ENCODE measurements at regions not wholly inside any gene's neighbourhood (a gene's known extent, or its start where the extent isn't known, plus 50 kb on each side); places are given as distances from the start of the nearest gene placed in this dataset.

- Histone ChIP-seq H3K9me2 (ENCODE audit: insufficient read depth) (no peaks in the 10 kb centered on the region), H3K36me3 (ENCODE audit: low read depth) (no peaks in the 10 kb centered on the region), H3K4me2 (no peak overlapping the region), H3K27ac (no peak overlapping the region), H3K9me3 (ENCODE audit: insufficient read depth, low read depth) (no peaks in the 10 kb centered on the region), H3K79me2 (ENCODE audit: low read depth) (no peaks in the 10 kb centered on the region), H3K4me3 (no peak overlapping the region), H3K27me3 (ENCODE audit: insufficient read depth, low read depth) (no peaks in the 10 kb centered on the region), H3F3A (ENCODE audit: insufficient read depth, low read depth) (no peaks in the 10 kb centered on the region), H3K4me1 (replicated peaks; ENCODE audit: insufficient read depth) (no peaks in the 10 kb centered on the region), H4K20me1 (ENCODE audit: insufficient read depth) (no peaks in the 10 kb centered on the region), H2AFZ (no peak overlapping the region)
- TF ChIP-seq CTCF (conservative IDR thresholded peaks at IDR 0.05), result no peak
- no peak for TF ChIP-seq EZH2 (IDR thresholded peaks at IDR 0.05; ENCODE audit: low read depth)
- intact Hi-C loops (cut with micrococcal nuclease; ENCODE audit: unreplicated experiment), result loop anchor here (5.0 kb wide), 1 partner anchor 68 kb away; no protein-coding TSS in a partner anchor
- ChIA-PET POLR2A (ENCODE audit: unreplicated experiment) (no interaction called here), CTCF (no interaction called here)
- no peak for DNase-seq
- no TSS peak for BruUV-seq (replicated peaks)
Observed at GRCh38 chr2:40874380-40874779, 422.5 kb upstream of the SLC8A1 start.

GRCh38 chr2:40877734-40878288, 425.9 kb upstream of the SLC8A1 start:
- no TSS peak for BruUV-seq (replicated peaks)

GRCh38 chr2:40879305-40879704, 427.4 kb upstream of the SLC8A1 start:
- Histone ChIP-seq H3K36me3 (ENCODE audit: low read depth) (no peaks in the 10 kb centered on the region), H3K27me3 (ENCODE audit: insufficient read depth, low read depth) (no peaks in the 10 kb centered on the region), H3K9me3 (ENCODE audit: insufficient read depth, low read depth) (no peaks in the 10 kb centered on the region), H4K20me1 (ENCODE audit: insufficient read depth) (no peaks in the 10 kb centered on the region), H3K9me2 (ENCODE audit: insufficient read depth) (0 out of 2 replicates have a peak, but pooled peaks cover 9% of the 10 kb centered on the region), H3K4me2 (no peak overlapping the region), H3K27ac (no peak overlapping the region), H3K79me2 (ENCODE audit: low read depth) (no peaks in the 10 kb centered on the region), H3F3A (ENCODE audit: insufficient read depth, low read depth) (no peaks in the 10 kb centered on the region), H2AFZ (no peak overlapping the region; the same call in 1 of the 2 replicates), H3K4me3 (no peak overlapping the region), H3K4me1 (replicated peaks; ENCODE audit: insufficient read depth) (no peaks in the 10 kb centered on the region)
- ChIA-PET POLR2A (ENCODE audit: unreplicated experiment) (no interaction called here), CTCF (no interaction called here)
- no peak for DNase-seq
- intact Hi-C loops (cut with micrococcal nuclease; ENCODE audit: unreplicated experiment), result no loop called here
- BruUV-seq (replicated peaks), result no TSS peak
- TF ChIP-seq CTCF (conservative IDR thresholded peaks at IDR 0.05) (no peak), EZH2 (IDR thresholded peaks at IDR 0.05; ENCODE audit: low read depth) (no peak)

More at GRCh38 chr2:40877734-40878288, 425.9 kb upstream of the SLC8A1 start:
- Histone ChIP-seq H3K27me3 (ENCODE audit: insufficient read depth, low read depth) (no peaks in the 10 kb centered on the region), H3F3A (ENCODE audit: insufficient read depth, low read depth) (no peaks in the 10 kb centered on the region), H3K4me2 (no peak overlapping the region), H3K79me2 (ENCODE audit: low read depth) (no peaks in the 10 kb centered on the region), H2AFZ (no peak overlapping the region), H4K20me1 (ENCODE audit: insufficient read depth) (no peaks in the 10 kb centered on the region), H3K4me1 (replicated peaks; ENCODE audit: insufficient read depth) (no peaks in the 10 kb centered on the region), H3K4me3 (no peak overlapping the region), H3K27ac (no peak overlapping the region), H3K9me2 (ENCODE audit: insufficient read depth) (0 out of 2 replicates have a peak, but pooled peaks cover under 1% of the 10 kb centered on the region), H3K36me3 (ENCODE audit: low read depth) (no peaks in the 10 kb centered on the region), H3K9me3 (ENCODE audit: insufficient read depth, low read depth) (no peaks in the 10 kb centered on the region)
- intact Hi-C loops (cut with micrococcal nuclease; ENCODE audit: unreplicated experiment), result no loop called here
- ChIA-PET CTCF (no interaction called here), POLR2A (ENCODE audit: unreplicated experiment) (no interaction called here)
- TF ChIP-seq CTCF (conservative IDR thresholded peaks at IDR 0.05), result no peak
- no peak for TF ChIP-seq EZH2 (IDR thresholded peaks at IDR 0.05; ENCODE audit: low read depth)
- no peak for DNase-seq

All from PC-9 (cell line).